Smooth muscle cell (in vitro differentiated cells): ENCODE measurements at regions not wholly inside any gene's neighbourhood (a gene's known extent, or its start where the extent isn't known, plus 50 kb on each side); places are given as distances from the start of the nearest gene placed in this dataset.

Experiments
- DNase-seq: peaks from one replicate; lab custom pipeline; 2025; ENCODE audit not compliant: unreplicated experiment; lab: John Stamatoyannopoulos, UW
- H2AFZ ChIP-seq: fragments of 200-600 bp; sonication (generic); 2 replicates; pipeline ENCODE4 v1.6.0; 2016; ENCODE audit warnings: antibody characterized with exemption, low read depth, mild to moderate bottlenecking
- H3F3A ChIP-seq: fragments of 200-600 bp; sonication (generic); 2 replicates; pipeline ENCODE4 v1.6.0; 2017; ENCODE audit warnings: antibody characterized with exemption, low read depth
- H3K27ac ChIP-seq: fragments of 200-600 bp; sonication (generic); 2 replicates; pipeline ENCODE4 v1.5.1; 2016; ENCODE audit warnings: low read depth, mild to moderate bottlenecking
- H3K27me3 ChIP-seq: fragments of 200-600 bp; sonication (generic); 2 replicates; pipeline ENCODE4 v1.6.1; 2016; ENCODE audit warnings: low read depth, mild to moderate bottlenecking
- H3K36me3 ChIP-seq: fragments of 200-600 bp; sonication (generic); 2 replicates; pipeline ENCODE4 v1.5.1; 2016; ENCODE audit warnings: low read depth
- H3K4me1 ChIP-seq: fragments of 200-600 bp; sonication (generic); 2 replicates; pipeline ENCODE4 v1.5.1; 2016; ENCODE audit warnings: low read depth
- H3K4me2 ChIP-seq: fragments of 200-600 bp; sonication (generic); 2 replicates; pipeline ENCODE4 v1.6.0; 2016; ENCODE audit warnings: mild to moderate bottlenecking
- H3K4me3 ChIP-seq: fragments of 200-600 bp; sonication (generic); 2 replicates; pipeline ENCODE4 v1.5.1; 2016; ENCODE audit warnings: mild to moderate bottlenecking
- H3K79me2 ChIP-seq: fragments of 200-600 bp; sonication (generic); 2 replicates; pipeline ENCODE4 v1.6.0; 2016; ENCODE audit warnings: low read depth, mild to moderate bottlenecking
- H3K9ac ChIP-seq: fragments of 200-600 bp; sonication (generic); 2 replicates; pipeline ENCODE4 v1.6.0; 2016; ENCODE audit warnings: low read depth
- H3K9me3 ChIP-seq: fragments of 200-600 bp; sonication (generic); replicated peaks from 2 replicates; pipeline ENCODE4 v1.5.1; 2016; ENCODE audit warnings: low read depth
- H4K20me1 ChIP-seq: fragments of 200-600 bp; sonication (generic); 2 replicates; pipeline ENCODE4 v1.6.0; 2016; ENCODE audit warnings: low read depth
- CTCF ChIP-seq: fragments of 200-600 bp; sonication (generic); IDR thresholded peaks from 2 replicates; pipeline ENCODE4 v1.5.1; 2017; ENCODE audit warnings: borderline replicate concordance, mild to moderate bottlenecking, antibody characterized with exemption; ENCODE audit not compliant: insufficient read depth, poor library complexity, severe bottlenecking
- WGBS: methylation state at CpG from one replicate; pipeline ENCODE4 v1.1.7; 2016; ENCODE audit warnings: low lambda C conversion rate; 5-methylcytosine and 5-hydroxymethylcytosine counted together

GRCh38 chr1:71269818-71270217 lies 189.0 kb upstream of the ZRANB2 start:
- Histone ChIP-seq H3K4me2 (no peak overlapping the region), H3K79me2 (no peaks in the 10 kb centered on the region), H3K9ac (no peak overlapping the region), H2AFZ (no peak overlapping the region), H3K9me3 (no peaks in the 10 kb centered on the region), H3K36me3 (no peaks in the 10 kb centered on the region), H3K27me3 (no peaks in the 10 kb centered on the region), H3K4me1 (peaks cover 5% of the 10 kb centered on the region), H3K4me3 (no peak overlapping the region), H3F3A (no peaks in the 10 kb centered on the region), H4K20me1 (no peaks in the 10 kb centered on the region), H3K27ac (no peak overlapping the region)
- 100% methylated on average over 1 of the region's 1 CpG for WGBS
- no peak for TF ChIP-seq CTCF
- no peak for DNase-seq

- Histone ChIP-seq H3K4me3 (no peak overlapping the region), H3K79me2 (no peaks in the 10 kb centered on the region), H3K36me3 (no peaks in the 10 kb centered on the region), H3K9ac (no peak overlapping the region), H3K4me1 (peaks cover 5% of the 10 kb centered on the region), H3K4me2 (no peak overlapping the region), H3F3A (no peaks in the 10 kb centered on the region), H3K9me3 (no peaks in the 10 kb centered on the region), H3K27ac (no peak overlapping the region), H3K27me3 (no peaks in the 10 kb centered on the region), H2AFZ (no peak overlapping the region), H4K20me1 (no peaks in the 10 kb centered on the region)
- DNase-seq = no peak
- WGBS = 83% methylated on average over 2 of the region's 2 CpGs
- no peak for TF ChIP-seq CTCF
Observed at GRCh38 chr1:71269179-71269578, 188.3 kb upstream of the ZRANB2 start.

- no peak overlapping the region for H2AFZ ChIP-seq
- no peaks in the 10 kb centered on the region for H4K20me1 ChIP-seq
- H3F3A ChIP-seq = no peaks in the 10 kb centered on the region
- H3K9ac ChIP-seq = no peak overlapping the region
- H3K27ac ChIP-seq = no peak overlapping the region
- H3K4me3 ChIP-seq = no peak overlapping the region
- no peak for TF ChIP-seq CTCF
- H3K79me2 ChIP-seq = no peaks in the 10 kb centered on the region
- no peak for DNase-seq
- H3K4me1 ChIP-seq = no peaks in the 10 kb centered on the region
- H3K36me3 ChIP-seq = no peaks in the 10 kb centered on the region
- H3K9me3 ChIP-seq = no peaks in the 10 kb centered on the region
- no peaks in the 10 kb centered on the region for H3K27me3 ChIP-seq
- no peak overlapping the region for H3K4me2 ChIP-seq
Observed at GRCh38 chr1:71267220-71267619, 186.4 kb upstream of the ZRANB2 start.

GRCh38 chr1:71264039-71264438 lies 183.2 kb upstream of the ZRANB2 start:
- H3K4me2 ChIP-seq = no peak overlapping the region
- H3K27me3 ChIP-seq = no peaks in the 10 kb centered on the region
- no peak overlapping the region for H3K27ac ChIP-seq
- H3K36me3 ChIP-seq = no peaks in the 10 kb centered on the region
- no peaks in the 10 kb centered on the region for H3K79me2 ChIP-seq
- H3K4me3 ChIP-seq = no peak overlapping the region
- H3K9me3 ChIP-seq = no peaks in the 10 kb centered on the region
- 86% methylated on average over 5 of the region's 5 CpGs for WGBS
- TF ChIP-seq CTCF = no peak
- no peak overlapping the region for H3K9ac ChIP-seq
- no peaks in the 10 kb centered on the region for H4K20me1 ChIP-seq
- H3K4me1 ChIP-seq = no peaks in the 10 kb centered on the region
- DNase-seq = no peak
- H2AFZ ChIP-seq = no peak overlapping the region
- no peaks in the 10 kb centered on the region for H3F3A ChIP-seq
